Liver (tissue), 8 donors: ENCODE measurements at regions not wholly inside any gene's neighbourhood (a gene's known extent, or its start where the extent isn't known, plus 50 kb on each side); places are given as distances from the start of the nearest gene placed in this dataset.

Source experiments
- DNase-seq: peaks from one replicate; pipeline ENCODE4 v3.0.0-alpha.2; 2017; ENCODE audit warnings: low spot score
- H3K27ac ChIP-seq, 2 donors: one replicate each; pipeline ENCODE4 v1.7.0; 2013; ENCODE audit warnings: inconsistent platforms in 2 of 2, low read length in 2 of 2, control low read depth in 1 of 2, low read depth in 1 of 2, mild to moderate bottlenecking in 1 of 2
- H3K27me3 ChIP-seq, 4 donors: one replicate each; pipeline versions ENCODE4 v1.6.1 to v1.7.0; 2013; ENCODE audit warnings: low read length in 3 of 4, inconsistent platforms in 1 of 4, mild to moderate bottlenecking in 1 of 4, moderate library complexity in 1 of 4; ENCODE audit not compliant: control insufficient read depth in 4 of 4, insufficient read depth in 4 of 4
- H3K36me3 ChIP-seq, 4 donors: one replicate each; pipeline versions ENCODE4 v1.6.1 to v1.7.0; 2013; ENCODE audit warnings: low read length in 3 of 4, mild to moderate bottlenecking in 3 of 4, low read depth in 1 of 4, moderate library complexity in 1 of 4; ENCODE audit not compliant: control insufficient read depth in 4 of 4, insufficient read depth in 3 of 4
- H3K4me1 ChIP-seq, 4 donors: one replicate each; pipeline versions ENCODE4 v1.6.1 to v1.7.0; 2013; ENCODE audit warnings: low read length in 3 of 4, mild to moderate bottlenecking in 3 of 4, moderate library complexity in 1 of 4; ENCODE audit not compliant: control insufficient read depth in 4 of 4, insufficient read depth in 4 of 4
- H3K4me3 ChIP-seq, 3 donors: one replicate each; pipeline versions ENCODE4 v1.6.1 to v1.7.0; 2013; ENCODE audit warnings: low read length in 3 of 3, control low read depth in 1 of 3, low read depth in 1 of 3, mild to moderate bottlenecking in 1 of 3
- H3K9ac ChIP-seq, 2 donors: one replicate each; pipeline ENCODE4 v1.7.0; 2013; ENCODE audit warnings: low read length in 2 of 2, mild to moderate bottlenecking in 2 of 2, moderate library complexity in 2 of 2, control low read depth in 1 of 2, low read depth in 1 of 2
- H3K9me3 ChIP-seq, 4 donors: one replicate each; pipeline versions ENCODE4 v1.6.1 to v1.7.0; 2013; ENCODE audit warnings: low read length in 3 of 4; ENCODE audit not compliant: control insufficient read depth in 4 of 4
- ATF3 ChIP-seq: IDR thresholded peaks from 2 replicates; pipeline ENCODE4 v1.6.1; 2016; ENCODE audit warnings: antibody characterized with exemption
- CTCF ChIP-seq: fragments of 150-350 bp; IDR thresholded peaks from 2 replicates; pipeline ENCODE4 v1.5.1; 2017; ENCODE audit warnings: improper control_type of control experiment, low read depth, low read length; ENCODE audit not compliant: missing input control
- FOXA1 ChIP-seq: IDR thresholded peaks from 2 replicates; pipeline ENCODE4 v1.6.1; 2016; ENCODE audit warnings: antibody characterized with exemption
- GABPA ChIP-seq, 2 donors: IDR thresholded peaks in 1 of 2; conservative IDR thresholded peaks in 1 of 2; 2 replicates each; pipeline ENCODE4 v1.6.1; 2016; ENCODE audit warnings: antibody characterized with exemption in 2 of 2, mild to moderate bottlenecking in 1 of 2, moderate library complexity in 1 of 2
- HNF4A ChIP-seq, 2 donors: conservative IDR thresholded peaks; 2 replicates each; pipeline ENCODE4 v1.6.1; 2016; ENCODE audit warnings: antibody characterized with exemption in 2 of 2, mild to moderate bottlenecking in 2 of 2
- HNF4G ChIP-seq: IDR thresholded peaks from 2 replicates; pipeline ENCODE4 v1.6.1; 2016; ENCODE audit warnings: antibody characterized with exemption
- JUND ChIP-seq, 2 donors: IDR thresholded peaks; 2 replicates each; pipeline ENCODE4 v1.6.1; 2016; ENCODE audit warnings: antibody characterized with exemption in 2 of 2
- MAX ChIP-seq: IDR thresholded peaks from 2 replicates; pipeline ENCODE4 v1.6.1; 2016; ENCODE audit warnings: antibody characterized with exemption
- NR2F2 ChIP-seq: IDR thresholded peaks from 2 replicates; pipeline ENCODE4 v1.6.1; 2016; ENCODE audit warnings: antibody characterized with exemption
- RAD21 ChIP-seq, 2 donors: IDR thresholded peaks; 2 replicates each; pipeline ENCODE4 v1.6.1; 2016; ENCODE audit warnings: antibody characterized with exemption in 2 of 2, mild to moderate bottlenecking in 2 of 2
- REST ChIP-seq: IDR thresholded peaks from 2 replicates; pipeline ENCODE4 v1.6.1; 2016; ENCODE audit warnings: antibody characterized with exemption, mild to moderate bottlenecking
- RXRA ChIP-seq, 2 donors: IDR thresholded peaks; 2 replicates each; pipeline ENCODE4 v1.6.1; 2017 to 2018; ENCODE audit warnings: antibody characterized with exemption in 2 of 2, mild to moderate bottlenecking in 1 of 2
- SP1 ChIP-seq: IDR thresholded peaks from 2 replicates; pipeline ENCODE4 v1.6.1; 2018; ENCODE audit warnings: antibody characterized with exemption, mild to moderate bottlenecking
- TAF1 ChIP-seq: conservative IDR thresholded peaks from 2 replicates; pipeline ENCODE4 v1.6.1; 2016; ENCODE audit warnings: antibody characterized with exemption, mild to moderate bottlenecking
- YY1 ChIP-seq: IDR thresholded peaks from 2 replicates; pipeline ENCODE4 v1.6.1; 2016; ENCODE audit warnings: antibody characterized with exemption, mild to moderate bottlenecking
- ZBTB33 ChIP-seq: IDR thresholded peaks from 2 replicates; pipeline ENCODE4 v1.6.1; 2016; ENCODE audit warnings: antibody characterized with exemption
- WGBS: extraction: QIAGEN DNeasy Blood & Tissue Kit; methylation state at CpG from one replicate; pipeline ENCODE4 v1.1.7; 2013; 5-methylcytosine and 5-hydroxymethylcytosine counted together
- donor health status: healthy.
- donor health status: healthy.
- donor health status: healthy.
- donor health status: healthy.
- donor health status: healthy.

GRCh38 chr15:31245756-31246155, 80.9 kb upstream of the KLF13 start:
- Histone ChIP-seq H3K4me3 (no peak overlapping the region), H3K9me3 (no peaks in the 10 kb centered on the region), H3K27ac (no peak overlapping the region), H3K9ac (no peak overlapping the region), H3K4me1 (no peaks in the 10 kb centered on the region), H3K27me3 (no peaks in the 10 kb centered on the region), H3K36me3 (no peaks in the 10 kb centered on the region)
- TF ChIP-seq JUND (IDR thresholded peaks at IDR 0.05), result no peak
- TF ChIP-seq RXRA (IDR thresholded peaks at IDR 0.05), result no peak
- TF ChIP-seq GABPA (IDR thresholded peaks at IDR 0.05 in 1 of 2, conservative IDR thresholded peaks at IDR 0.05 in 1 of 2), result no peak
- TF ChIP-seq YY1, result no peak
- no peak for TF ChIP-seq ATF3
- TF ChIP-seq HNF4G, result no peak
- TF ChIP-seq HNF4A (conservative IDR thresholded peaks at IDR 0.05), result no peak
- TF ChIP-seq TAF1, result no peak
- no peak for TF ChIP-seq FOXA1
- no peak for TF ChIP-seq MAX
- TF ChIP-seq ZBTB33, result no peak
- no peak for TF ChIP-seq CTCF
- no peak for TF ChIP-seq NR2F2
- TF ChIP-seq SP1, result no peak
- TF ChIP-seq REST, result no peak
- no peak for DNase-seq
- 92% methylated on average over 3 of the region's 3 CpGs for WGBS

- 94% methylated on average over 13 of the region's 13 CpGs for WGBS
- Histone ChIP-seq H3K9ac (no peak overlapping the region), H3K4me1 (no peaks in the 10 kb centered on the region), H3K36me3 (no peaks in the 10 kb centered on the region), H3K27me3 (no peaks in the 10 kb centered on the region), H3K27ac (no peak overlapping the region), H3K9me3 (no peaks in the 10 kb centered on the region), H3K4me3 (no peak overlapping the region)
- TF ChIP-seq HNF4G (no peak), REST (no peak), CTCF (no peak), RAD21 (IDR thresholded peaks at IDR 0.05) (no peak), GABPA (IDR thresholded peaks at IDR 0.05 in 1 of 2, conservative IDR thresholded peaks at IDR 0.05 in 1 of 2) (no peak), YY1 (no peak), TAF1 (no peak), SP1 (no peak)
- DNase-seq, result no peak
These were observed 79.2 kb upstream of the KLF13 start for GRCh38 chr15:31247404-31247803.
